NT2/D1 (cell line): ENCODE measurements at regions not wholly inside any gene's neighbourhood (a gene's known extent, or its start where the extent isn't known, plus 50 kb on each side); places are given as distances from the start of the nearest gene placed in this dataset.

Experiments
- SUZ12 ChIP-seq: IDR thresholded peaks from 2 replicates; pipeline ENCODE4 v1.6.1; 2011; ENCODE audit not compliant: insufficient read length, insufficient read depth; ENCODE audit errors: extremely low read depth
- YY1 ChIP-seq: IDR thresholded peaks from 2 replicates; pipeline ENCODE4 v1.6.1; 2011; ENCODE audit not compliant: insufficient read length, insufficient read depth
- ZNF274 ChIP-seq: IDR thresholded peaks from 2 replicates; pipeline ENCODE4 v1.6.1; 2011; ENCODE audit warnings: mild to moderate bottlenecking, low read depth, low read length

GRCh38 chr2:66938471-66938967, 458.6 kb upstream of the ETAA1 start:
- TF ChIP-seq YY1: no peak
- TF ChIP-seq ZNF274: no peak
- no peak for TF ChIP-seq SUZ12
